PFSK-1 (cell line): ENCODE measurements at regions not wholly inside any gene's neighbourhood (a gene's known extent, or its start where the extent isn't known, plus 50 kb on each side); places are given as distances from the start of the nearest gene placed in this dataset.

Experiments
- FOXP2 ChIP-seq: optimal IDR thresholded peaks from 2 replicates; pipeline ENCODE3; 2011; ENCODE audit warnings: borderline replicate concordance, control low read depth, inconsistent platforms; ENCODE audit not compliant: insufficient read depth; ENCODE audit errors: extremely low read length, extremely low read depth
- POLR2AphosphoS5 ChIP-seq: IDR thresholded peaks from 2 replicates; pipeline ENCODE4 v1.6.1; 2012; ENCODE audit warnings: low read depth, mild to moderate bottlenecking, control low read depth, low read length, moderate library complexity
- SIN3A ChIP-seq: IDR thresholded peaks from 2 replicates; pipeline ENCODE4 v1.6.1; 2012; ENCODE audit warnings: mild to moderate bottlenecking, low read length, moderate library complexity, borderline replicate concordance; ENCODE audit not compliant: insufficient read depth
- TAF1 ChIP-seq: IDR thresholded peaks from 2 replicates; pipeline ENCODE4 v1.6.1; 2012; ENCODE audit warnings: low read length, control low read depth, borderline replicate concordance; ENCODE audit not compliant: insufficient read depth
- TF ChIP-seq, protein P1 (sequence below), 2 experiments: IDR thresholded peaks; 2 replicates each; pipeline versions ENCODE4 v1.6.1 to v1.8.0; 2011 to 2012; ENCODE audit warnings: low read depth in 2 of 2, low read length in 2 of 2, control low read depth in 1 of 2, inconsistent platforms in 1 of 2, mild to moderate bottlenecking in 1 of 2, moderate library complexity in 1 of 2; ENCODE audit not compliant: insufficient read depth in 1 of 2

DNA sequence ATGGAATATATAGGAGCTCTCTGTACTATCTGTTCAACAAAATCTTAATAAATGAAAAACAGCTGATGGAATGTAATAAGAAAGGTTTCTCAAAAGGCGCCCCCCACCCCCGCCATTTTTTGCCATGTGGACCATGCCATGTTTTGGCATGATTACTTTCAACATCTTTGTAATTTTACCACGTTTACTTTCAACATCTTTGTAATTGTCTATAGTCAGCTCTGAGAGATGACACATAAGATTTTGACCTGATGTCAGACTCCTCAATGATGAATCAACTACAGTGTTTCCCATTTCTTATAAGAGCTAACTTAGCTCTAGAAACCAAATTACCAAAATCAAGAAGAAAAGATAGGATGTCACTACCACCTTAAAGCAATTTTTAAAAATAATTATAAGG is 144.9 kb upstream of the AHR start:
- no peak for TF ChIP-seq FOXP2
- TF ChIP-seq TAF1 = no peak
- TF ChIP-seq SIN3A = no peak
- TF ChIP-seq, protein P1, sequence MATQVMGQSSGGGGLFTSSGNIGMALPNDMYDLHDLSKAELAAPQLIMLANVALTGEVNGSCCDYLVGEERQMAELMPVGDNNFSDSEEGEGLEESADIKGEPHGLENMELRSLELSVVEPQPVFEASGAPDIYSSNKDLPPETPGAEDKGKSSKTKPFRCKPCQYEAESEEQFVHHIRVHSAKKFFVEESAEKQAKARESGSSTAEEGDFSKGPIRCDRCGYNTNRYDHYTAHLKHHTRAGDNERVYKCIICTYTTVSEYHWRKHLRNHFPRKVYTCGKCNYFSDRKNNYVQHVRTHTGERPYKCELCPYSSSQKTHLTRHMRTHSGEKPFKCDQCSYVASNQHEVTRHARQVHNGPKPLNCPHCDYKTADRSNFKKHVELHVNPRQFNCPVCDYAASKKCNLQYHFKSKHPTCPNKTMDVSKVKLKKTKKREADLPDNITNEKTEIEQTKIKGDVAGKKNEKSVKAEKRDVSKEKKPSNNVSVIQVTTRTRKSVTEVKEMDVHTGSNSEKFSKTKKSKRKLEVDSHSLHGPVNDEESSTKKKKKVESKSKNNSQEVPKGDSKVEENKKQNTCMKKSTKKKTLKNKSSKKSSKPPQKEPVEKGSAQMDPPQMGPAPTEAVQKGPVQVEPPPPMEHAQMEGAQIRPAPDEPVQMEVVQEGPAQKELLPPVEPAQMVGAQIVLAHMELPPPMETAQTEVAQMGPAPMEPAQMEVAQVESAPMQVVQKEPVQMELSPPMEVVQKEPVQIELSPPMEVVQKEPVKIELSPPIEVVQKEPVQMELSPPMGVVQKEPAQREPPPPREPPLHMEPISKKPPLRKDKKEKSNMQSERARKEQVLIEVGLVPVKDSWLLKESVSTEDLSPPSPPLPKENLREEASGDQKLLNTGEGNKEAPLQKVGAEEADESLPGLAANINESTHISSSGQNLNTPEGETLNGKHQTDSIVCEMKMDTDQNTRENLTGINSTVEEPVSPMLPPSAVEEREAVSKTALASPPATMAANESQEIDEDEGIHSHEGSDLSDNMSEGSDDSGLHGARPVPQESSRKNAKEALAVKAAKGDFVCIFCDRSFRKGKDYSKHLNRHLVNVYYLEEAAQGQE (IDR thresholded peaks at IDR 0.05; ENCODE audit: insufficient read depth in 1 of 2, low read depth in 2 of 2, low read length in 2 of 2) = no peak
- TF ChIP-seq POLR2AphosphoS5 = no peak

DNA sequence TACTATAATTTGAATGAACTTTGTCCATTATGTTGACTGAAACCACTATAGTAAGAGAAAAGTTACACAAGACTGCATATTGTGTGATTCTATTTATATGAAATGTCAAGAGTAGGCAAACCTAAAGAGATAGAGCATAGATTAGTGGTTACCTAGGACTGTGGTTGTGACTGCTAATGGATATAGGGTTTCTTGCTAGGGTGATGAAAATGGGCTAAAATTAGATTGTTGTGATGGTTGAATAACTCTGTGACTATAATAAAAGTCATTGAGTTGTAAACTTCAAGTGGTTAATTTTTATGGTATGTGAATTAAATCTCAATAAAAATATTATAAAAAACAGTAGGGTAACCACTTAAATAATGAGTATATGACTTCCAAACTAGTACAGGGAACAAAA is 142.9 kb upstream of the AHR start:
- TF ChIP-seq POLR2AphosphoS5 (no peak), SIN3A (no peak), TAF1 (no peak), FOXP2 (no peak)
- TF ChIP-seq, protein P1 (IDR thresholded peaks at IDR 0.05; ENCODE audit: insufficient read depth in 1 of 2, low read depth in 2 of 2, low read length in 2 of 2) = no peak

GRCh38 chr7:17158261-17158660 is 140.2 kb upstream of the AHR start:
- TF ChIP-seq POLR2AphosphoS5 (no peak), FOXP2 (no peak), SIN3A (no peak), TAF1 (no peak)

DNA sequence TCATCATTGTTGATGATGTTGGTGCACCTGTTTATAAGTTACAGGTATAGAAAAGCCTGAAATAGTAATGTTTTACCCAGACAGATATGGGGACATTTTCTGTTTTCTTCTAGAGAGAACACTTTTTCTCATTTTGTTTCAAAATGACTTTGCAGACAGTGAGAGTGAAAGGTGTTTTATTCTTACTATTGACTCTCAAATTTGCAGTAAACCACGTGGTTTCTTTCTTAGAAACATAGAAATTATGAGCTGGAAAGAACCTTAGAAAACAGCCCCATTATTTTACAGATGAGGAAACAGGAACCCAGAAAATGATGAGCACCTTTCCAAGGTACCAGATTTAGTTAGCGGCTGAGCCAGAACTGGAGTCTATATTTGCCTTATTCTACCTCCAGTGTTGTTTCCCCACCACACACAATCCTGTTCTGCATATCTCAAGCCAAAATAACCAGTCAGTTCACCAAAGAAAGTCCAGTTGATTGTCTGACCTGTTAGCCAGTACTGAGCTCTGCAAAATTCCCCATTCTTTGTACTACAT is 138.9 kb upstream of the AHR start:
- TF ChIP-seq SIN3A (no peak), TAF1 (no peak), POLR2AphosphoS5 (no peak), FOXP2 (no peak)
- TF ChIP-seq, protein P1 (IDR thresholded peaks at IDR 0.05; ENCODE audit: insufficient read depth in 1 of 2, low read depth in 2 of 2, low read length in 2 of 2) = no peak

GRCh38 chr7:17166824-17167379 is 131.6 kb upstream of the AHR start:
- TF ChIP-seq, protein P1 (IDR thresholded peaks at IDR 0.05; ENCODE audit: insufficient read depth in 1 of 2, low read depth in 2 of 2, low read length in 2 of 2) = no peak
- TF ChIP-seq FOXP2 (no peak), SIN3A (no peak), POLR2AphosphoS5 (no peak), TAF1 (no peak)
